ENCODE measurements at regions not wholly inside any gene's neighbourhood (a gene's known extent, or its start where the extent isn't known, plus 50 kb on each side); places are given as distances from the start of the nearest gene placed in this dataset.
"Not testable (repeated sequence)": the region's sequence is repeated elsewhere in the genome, so short reads cannot be mapped to it uniquely, and the experiment has no call there.

DNA sequence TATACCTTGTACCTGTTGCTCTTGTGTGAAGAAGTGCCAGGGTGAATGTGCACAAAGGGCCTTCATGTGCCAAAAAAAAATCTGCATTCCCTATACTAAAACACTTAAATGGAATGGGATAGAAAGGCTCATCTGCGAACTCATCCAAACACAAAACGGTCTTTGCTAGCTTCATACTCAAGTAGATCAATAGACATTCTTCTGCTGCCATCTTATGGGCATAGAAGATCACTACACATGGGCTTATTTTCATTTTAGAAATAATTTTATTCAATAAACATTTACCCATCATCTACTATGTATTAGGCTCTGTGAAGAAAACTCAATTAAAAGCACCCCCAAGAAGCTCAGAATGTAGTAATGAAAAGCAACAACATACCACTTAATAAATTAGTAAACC, 693.1 kb downstream of the CDY1 start:
- H3K36me3 ChIP-seq; DNase-seq; H3K9me3 ChIP-seq; H3K4me3 ChIP-seq; intact Hi-C loops (cut with DNase I); H3K27me3 ChIP-seq; H3K27ac ChIP-seq; H3K4me1 ChIP-seq: not testable (repeated sequence)
- TF ChIP-seq, protein P1, sequence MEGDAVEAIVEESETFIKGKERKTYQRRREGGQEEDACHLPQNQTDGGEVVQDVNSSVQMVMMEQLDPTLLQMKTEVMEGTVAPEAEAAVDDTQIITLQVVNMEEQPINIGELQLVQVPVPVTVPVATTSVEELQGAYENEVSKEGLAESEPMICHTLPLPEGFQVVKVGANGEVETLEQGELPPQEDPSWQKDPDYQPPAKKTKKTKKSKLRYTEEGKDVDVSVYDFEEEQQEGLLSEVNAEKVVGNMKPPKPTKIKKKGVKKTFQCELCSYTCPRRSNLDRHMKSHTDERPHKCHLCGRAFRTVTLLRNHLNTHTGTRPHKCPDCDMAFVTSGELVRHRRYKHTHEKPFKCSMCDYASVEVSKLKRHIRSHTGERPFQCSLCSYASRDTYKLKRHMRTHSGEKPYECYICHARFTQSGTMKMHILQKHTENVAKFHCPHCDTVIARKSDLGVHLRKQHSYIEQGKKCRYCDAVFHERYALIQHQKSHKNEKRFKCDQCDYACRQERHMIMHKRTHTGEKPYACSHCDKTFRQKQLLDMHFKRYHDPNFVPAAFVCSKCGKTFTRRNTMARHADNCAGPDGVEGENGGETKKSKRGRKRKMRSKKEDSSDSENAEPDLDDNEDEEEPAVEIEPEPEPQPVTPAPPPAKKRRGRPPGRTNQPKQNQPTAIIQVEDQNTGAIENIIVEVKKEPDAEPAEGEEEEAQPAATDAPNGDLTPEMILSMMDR (IDR thresholded peaks at IDR 0.05), result peak in 1 of 6 experiments; percentile 30
- 17% methylated on average over 1 of the region's 2 CpGs; no CpG with 5 or more reads in 1 of the 2 donors for WGBS, 2 donors

- H3K27me3 ChIP-seq; H3K4me1 ChIP-seq; intact Hi-C loops (cut with DNase I); H3K9me3 ChIP-seq; H3K27ac ChIP-seq; H3K4me3 ChIP-seq; H3K36me3 ChIP-seq; DNase-seq: not testable (repeated sequence)
- 33% methylated on average over 2 of the region's 2 CpGs; no CpG with 5 or more reads in 1 of the 2 donors for WGBS, 2 donors
These were observed 697.7 kb downstream of the CDY1 start for GRCh38 chrY:26319488-26320202.

GRCh38 chrY:26322756-26323155, 700.8 kb downstream of the CDY1 start:
- DNase-seq; intact Hi-C loops (cut with DNase I): not testable (repeated sequence)
- WGBS, 2 donors, result 38% methylated on average over 1 of the region's 1 CpG; no CpG with 5 or more reads in 1 of the 2 donors

GRCh38 chrY:26352931-26353330, 731.0 kb downstream of the CDY1 start:
- DNase-seq; H3K27ac ChIP-seq; H3K36me3 ChIP-seq; H3K9me3 ChIP-seq; H3K4me1 ChIP-seq; H3K4me3 ChIP-seq; intact Hi-C loops (cut with DNase I); H3K27me3 ChIP-seq: not testable (repeated sequence)

More at GRCh38 chrY:26322756-26323155, 700.8 kb downstream of the CDY1 start:
- not testable (repeated sequence) for H3K4me1 ChIP-seq, H3K4me3 ChIP-seq, H3K27ac ChIP-seq, H3K36me3 ChIP-seq, H3K9me3 ChIP-seq, H3K27me3 ChIP-seq

DNA sequence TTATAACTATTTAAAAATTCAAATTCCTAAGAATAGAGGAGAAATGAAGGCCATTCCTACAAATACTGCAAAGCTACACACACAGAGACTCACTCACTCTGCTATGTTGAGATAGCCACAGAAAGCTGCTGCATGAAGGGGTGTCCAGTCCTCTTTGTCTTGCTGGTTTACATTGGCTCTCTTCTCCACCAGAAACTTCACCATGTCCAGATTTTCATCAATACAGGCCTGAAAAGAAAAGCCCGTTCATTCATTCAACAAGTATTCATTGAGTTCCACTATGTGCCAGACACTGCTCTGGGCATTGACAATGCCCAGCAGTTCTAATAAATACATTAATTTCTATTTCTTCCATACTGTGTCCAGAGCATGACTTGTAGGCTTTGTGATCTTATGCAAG, 732.3 kb downstream of the CDY1 start:
- H3K36me3 ChIP-seq, result no peaks in the 10 kb centered on the region
- H3K9me3 ChIP-seq, result no peaks in the 10 kb centered on the region
- intact Hi-C loops (cut with DNase I), result no loop called here
- no peak for TF ChIP-seq POLR2A (IDR thresholded peaks at IDR 0.05)
- TF ChIP-seq, protein P1 (IDR thresholded peaks at IDR 0.05), result no peak
- no peak overlapping the region for H3K27ac ChIP-seq
- H3K4me1 ChIP-seq, result no peaks in the 10 kb centered on the region
- DNase-seq, result no peak
- H3K27me3 ChIP-seq, result no peaks in the 10 kb centered on the region
- 100% methylated on average over 1 of the region's 1 CpG; no CpG with 5 or more reads in 1 of the 2 donors for WGBS, 2 donors
- H3K4me3 ChIP-seq, result no peak overlapping the region

DNA sequence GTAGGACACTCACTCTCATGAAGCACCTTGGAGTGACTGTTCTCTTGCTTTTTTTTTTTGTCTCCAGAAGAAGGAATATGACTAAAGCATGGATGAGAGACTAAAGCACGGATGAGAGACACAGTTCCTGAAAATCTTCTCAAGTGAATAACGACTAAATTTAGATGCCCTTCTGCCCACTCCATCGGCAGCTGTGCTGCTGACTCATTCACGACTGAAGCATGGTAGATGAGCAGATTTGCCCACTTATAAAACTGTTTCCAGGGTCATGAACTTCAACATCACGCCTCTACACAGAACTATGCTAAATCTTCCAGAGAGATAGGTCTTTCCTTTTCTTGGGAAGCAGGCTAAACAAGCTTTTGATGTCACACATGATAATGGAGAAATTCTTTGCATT, 738.0 kb downstream of the CDY1 start:
- H3K27ac ChIP-seq; H3K4me3 ChIP-seq; H3K36me3 ChIP-seq; intact Hi-C loops (cut with DNase I); H3K9me3 ChIP-seq; DNase-seq; H3K27me3 ChIP-seq; H3K4me1 ChIP-seq: not testable (repeated sequence)
- no CpG with 5 or more reads among the region's 5 CpGs for WGBS, 2 donors

DNA sequence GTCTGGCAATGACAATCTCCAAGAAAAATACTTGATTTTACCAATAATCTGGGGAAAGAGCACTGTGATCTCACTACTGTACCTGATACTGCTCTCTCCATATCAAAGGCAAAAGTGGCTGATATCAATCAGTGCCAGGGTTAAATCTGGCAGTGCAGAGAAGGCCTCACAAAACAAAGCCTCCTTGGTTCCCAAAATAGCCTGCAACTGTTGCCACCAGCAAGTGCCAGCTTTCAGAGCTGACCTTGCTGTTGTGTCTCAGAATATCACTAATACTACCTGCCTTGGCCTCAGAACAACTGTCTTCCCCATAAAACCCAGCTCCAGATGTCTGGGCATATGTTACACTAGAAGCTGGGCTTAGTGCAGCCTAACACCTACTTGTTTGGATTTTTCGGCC, 738.6 kb downstream of the CDY1 start:
- H3K4me1 ChIP-seq; DNase-seq; H3K27me3 ChIP-seq; H3K4me3 ChIP-seq; H3K36me3 ChIP-seq; H3K27ac ChIP-seq; H3K9me3 ChIP-seq; intact Hi-C loops (cut with DNase I): not testable (repeated sequence)
- no CpG with 5 or more reads among the region's 1 CpG for WGBS, 2 donors

- H3K27ac ChIP-seq; H3K27me3 ChIP-seq; DNase-seq; H3K4me1 ChIP-seq; H3K4me3 ChIP-seq; intact Hi-C loops (cut with DNase I); H3K36me3 ChIP-seq; H3K9me3 ChIP-seq: not testable (repeated sequence)
- WGBS, 2 donors, result 75% methylated on average over 2 of the region's 2 CpGs; no CpG with 5 or more reads in 1 of the 2 donors
These were observed 741.5 kb downstream of the CDY1 start for GRCh38 chrY:26363442-26363841.

DNA sequence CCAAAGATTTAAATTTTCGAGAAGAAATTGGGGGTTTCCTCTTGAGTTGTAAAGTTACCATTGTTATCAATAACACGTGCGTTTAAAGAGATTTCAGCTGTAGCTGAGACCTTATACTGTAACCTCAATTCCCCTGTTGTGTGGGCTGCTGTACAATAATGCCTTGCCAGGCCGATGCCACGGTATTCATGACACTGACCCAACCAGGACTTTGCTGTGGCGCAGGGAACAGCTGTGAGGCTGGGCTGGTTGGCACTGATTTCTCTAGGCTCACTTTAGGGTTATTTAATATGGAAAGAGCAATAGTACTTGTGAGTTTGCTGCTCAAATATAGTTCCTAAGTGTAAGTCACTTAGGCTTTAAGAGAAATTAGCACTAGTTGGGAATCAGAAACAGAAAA, 744.2 kb downstream of the CDY1 start:
- H3K36me3 ChIP-seq; H3K9me3 ChIP-seq; H3K27ac ChIP-seq; H3K27me3 ChIP-seq; H3K4me3 ChIP-seq; intact Hi-C loops (cut with DNase I); DNase-seq; H3K4me1 ChIP-seq: not testable (repeated sequence)
- WGBS, 2 donors, result 49% methylated on average over 5 of the region's 6 CpGs; no CpG with 5 or more reads in 1 of the 2 donors

DNA sequence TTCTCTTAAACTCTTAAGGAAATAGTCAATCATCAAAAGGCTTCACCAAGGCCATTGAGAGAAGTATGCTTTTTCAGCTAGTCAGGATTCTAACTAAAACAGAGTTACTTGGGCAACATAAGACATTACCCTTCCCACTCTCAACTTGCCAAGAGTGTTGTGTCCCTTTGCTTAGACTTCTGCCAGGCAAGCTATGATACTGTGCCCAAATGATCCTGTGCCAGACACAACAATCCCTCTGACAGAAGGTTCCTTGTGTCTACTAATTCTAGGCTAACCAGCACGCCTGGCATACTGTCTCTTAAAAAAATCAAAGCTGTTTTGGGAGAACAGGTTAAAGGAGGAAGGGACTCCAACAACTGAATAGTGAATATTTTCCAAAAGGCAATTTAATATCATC, 750.6 kb downstream of the CDY1 start:
- WGBS, 2 donors, result 0% methylated on average over 1 of the region's 1 CpG; no CpG with 5 or more reads in 1 of the 2 donors

More for the DNA sequence above, 750.6 kb downstream of the CDY1 start:
- DNase-seq; H3K4me1 ChIP-seq; intact Hi-C loops (cut with DNase I); H3K4me3 ChIP-seq; H3K27me3 ChIP-seq; H3K9me3 ChIP-seq; H3K27ac ChIP-seq; H3K36me3 ChIP-seq: not testable (repeated sequence)
